MM.1S (cell line): ENCODE measurements at regions not wholly inside any gene's neighbourhood (a gene's known extent, or its start where the extent isn't known, plus 50 kb on each side); places are given as distances from the start of the nearest gene placed in this dataset.

Experiments used
- DNase-seq: peaks from one replicate; pipeline ENCODE4 v3.0.0-alpha.2; 2015
- H2AFZ ChIP-seq: fragments of 300-600 bp; sonication (generic); 2 replicates; pipeline ENCODE4 v1.6.0; 2016; ENCODE audit warnings: antibody characterized with exemption, low read length
- H3F3A ChIP-seq: fragments of 300-600 bp; sonication (generic); 2 replicates; pipeline ENCODE4 v1.6.1; 2016; ENCODE audit warnings: mild to moderate bottlenecking, antibody characterized with exemption, low read length, moderate library complexity, mixed read lengths; ENCODE audit not compliant: insufficient read depth
- H3K27ac ChIP-seq: fragments of 300-600 bp; sonication (generic); 2 replicates; pipeline ENCODE4 v1.5.1; 2016; ENCODE audit warnings: mild to moderate bottlenecking, low read length
- H3K27me3 ChIP-seq: fragments of 300-600 bp; sonication (generic); replicated peaks from 2 replicates; pipeline ENCODE4 v1.6.0; 2016; ENCODE audit warnings: low read length; ENCODE audit not compliant: insufficient read depth
- H3K36me3 ChIP-seq: fragments of 300-600 bp; sonication (generic); replicated peaks from 2 replicates; pipeline ENCODE4 v1.6.1; 2016; ENCODE audit warnings: mild to moderate bottlenecking, low read length, mixed read lengths; ENCODE audit not compliant: insufficient read depth
- H3K4me1 ChIP-seq: fragments of 300-600 bp; sonication (generic); 2 replicates; pipeline ENCODE4 v1.6.1; 2016; ENCODE audit warnings: low read length, mixed read lengths
- H3K4me2 ChIP-seq: fragments of 300-600 bp; sonication (generic); 2 replicates; pipeline ENCODE4 v1.6.0; 2016; ENCODE audit warnings: low read depth, low read length
- H3K4me3 ChIP-seq: fragments of 300-600 bp; sonication (generic); 2 replicates; pipeline ENCODE4 v1.5.1; 2016; ENCODE audit warnings: low read length, mixed read lengths
- H3K79me2 ChIP-seq: fragments of 300-600 bp; sonication (generic); 2 replicates; pipeline ENCODE4 v1.6.1; 2016; ENCODE audit warnings: mixed run types, low read length, mixed read lengths
- H3K9ac ChIP-seq: fragments of 300-600 bp; sonication (generic); 2 replicates; pipeline ENCODE4 v1.6.1; 2016; ENCODE audit warnings: low read length, mixed read lengths
- H3K9me2 ChIP-seq: fragments of 300-600 bp; sonication (generic); replicated peaks from 2 replicates; pipeline ENCODE4 v1.6.1; 2016; ENCODE audit warnings: mild to moderate bottlenecking, low read length, mixed read lengths; ENCODE audit not compliant: insufficient read depth
- H3K9me3 ChIP-seq: fragments of 300-600 bp; sonication (generic); replicated peaks from 2 replicates; pipeline ENCODE4 v1.6.1; 2016; ENCODE audit warnings: mild to moderate bottlenecking, low read length, mixed read lengths; ENCODE audit not compliant: insufficient read depth
- H4K20me1 ChIP-seq: fragments of 300-600 bp; sonication (generic); 2 replicates; pipeline ENCODE4 v1.6.1; 2016; ENCODE audit warnings: mild to moderate bottlenecking, low read length, moderate library complexity, mixed read lengths; ENCODE audit not compliant: insufficient read depth
- EZH2 ChIP-seq: fragments of 300-600 bp; sonication (generic); optimal IDR thresholded peaks from 2 replicates; pipeline ENCODE3; 2017; ENCODE audit warnings: low read depth, mild to moderate bottlenecking, antibody characterized with exemption, low read length, mixed read lengths
- EZH2phosphoT487 ChIP-seq: fragments of 300-600 bp; sonication (generic); IDR thresholded peaks from 2 replicates; pipeline ENCODE4 v1.6.1; 2018; ENCODE audit warnings: antibody characterized with exemption, low read length
- TF ChIP-seq, protein P1 (sequence below): fragments of 300-600 bp; sonication (generic); IDR thresholded peaks from 2 replicates; pipeline ENCODE4 v1.5.1; 2016; ENCODE audit warnings: antibody characterized with exemption, low read length, mixed read lengths

DNA sequence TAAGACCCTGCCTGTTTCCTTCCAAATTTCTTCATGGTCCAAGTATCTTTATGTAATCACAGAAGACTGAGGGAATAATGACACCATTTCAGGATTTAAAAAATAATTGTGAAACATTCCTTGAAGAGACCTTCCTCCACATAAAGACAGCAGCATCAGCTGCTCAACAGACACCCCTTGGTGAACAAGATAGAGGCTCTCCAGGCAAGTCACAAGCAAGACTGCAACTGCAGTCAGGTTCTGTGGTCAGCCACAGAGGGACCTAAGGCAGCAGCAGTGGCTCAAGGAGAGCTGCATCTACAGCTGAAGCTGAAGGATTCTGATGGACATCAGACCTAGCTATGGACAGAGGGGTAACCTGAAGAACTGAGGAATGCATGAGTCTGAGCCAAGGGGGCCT is 97.2 kb upstream of the C3orf80 start:
- H3K9me3 ChIP-seq: no peaks in the 10 kb centered on the region
- no peak overlapping the region for H2AFZ ChIP-seq
- H3K9me2 ChIP-seq: no peaks in the 10 kb centered on the region
- no peaks in the 10 kb centered on the region for H3F3A ChIP-seq
- H4K20me1 ChIP-seq: no peaks in the 10 kb centered on the region
- H3K27me3 ChIP-seq: no peaks in the 10 kb centered on the region
- H3K4me3 ChIP-seq: no peak overlapping the region
- no peak overlapping the region for H3K4me2 ChIP-seq
- no peak overlapping the region for H3K27ac ChIP-seq
- H3K9ac ChIP-seq: no peak overlapping the region
- no peaks in the 10 kb centered on the region for H3K36me3 ChIP-seq
- H3K79me2 ChIP-seq: no peaks in the 10 kb centered on the region
- TF ChIP-seq, protein P1, sequence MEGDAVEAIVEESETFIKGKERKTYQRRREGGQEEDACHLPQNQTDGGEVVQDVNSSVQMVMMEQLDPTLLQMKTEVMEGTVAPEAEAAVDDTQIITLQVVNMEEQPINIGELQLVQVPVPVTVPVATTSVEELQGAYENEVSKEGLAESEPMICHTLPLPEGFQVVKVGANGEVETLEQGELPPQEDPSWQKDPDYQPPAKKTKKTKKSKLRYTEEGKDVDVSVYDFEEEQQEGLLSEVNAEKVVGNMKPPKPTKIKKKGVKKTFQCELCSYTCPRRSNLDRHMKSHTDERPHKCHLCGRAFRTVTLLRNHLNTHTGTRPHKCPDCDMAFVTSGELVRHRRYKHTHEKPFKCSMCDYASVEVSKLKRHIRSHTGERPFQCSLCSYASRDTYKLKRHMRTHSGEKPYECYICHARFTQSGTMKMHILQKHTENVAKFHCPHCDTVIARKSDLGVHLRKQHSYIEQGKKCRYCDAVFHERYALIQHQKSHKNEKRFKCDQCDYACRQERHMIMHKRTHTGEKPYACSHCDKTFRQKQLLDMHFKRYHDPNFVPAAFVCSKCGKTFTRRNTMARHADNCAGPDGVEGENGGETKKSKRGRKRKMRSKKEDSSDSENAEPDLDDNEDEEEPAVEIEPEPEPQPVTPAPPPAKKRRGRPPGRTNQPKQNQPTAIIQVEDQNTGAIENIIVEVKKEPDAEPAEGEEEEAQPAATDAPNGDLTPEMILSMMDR: no peak
- TF ChIP-seq EZH2: no peak
- no peak for TF ChIP-seq EZH2phosphoT487
- DNase-seq: no peak
- H3K4me1 ChIP-seq: no peaks in the 10 kb centered on the region

DNA sequence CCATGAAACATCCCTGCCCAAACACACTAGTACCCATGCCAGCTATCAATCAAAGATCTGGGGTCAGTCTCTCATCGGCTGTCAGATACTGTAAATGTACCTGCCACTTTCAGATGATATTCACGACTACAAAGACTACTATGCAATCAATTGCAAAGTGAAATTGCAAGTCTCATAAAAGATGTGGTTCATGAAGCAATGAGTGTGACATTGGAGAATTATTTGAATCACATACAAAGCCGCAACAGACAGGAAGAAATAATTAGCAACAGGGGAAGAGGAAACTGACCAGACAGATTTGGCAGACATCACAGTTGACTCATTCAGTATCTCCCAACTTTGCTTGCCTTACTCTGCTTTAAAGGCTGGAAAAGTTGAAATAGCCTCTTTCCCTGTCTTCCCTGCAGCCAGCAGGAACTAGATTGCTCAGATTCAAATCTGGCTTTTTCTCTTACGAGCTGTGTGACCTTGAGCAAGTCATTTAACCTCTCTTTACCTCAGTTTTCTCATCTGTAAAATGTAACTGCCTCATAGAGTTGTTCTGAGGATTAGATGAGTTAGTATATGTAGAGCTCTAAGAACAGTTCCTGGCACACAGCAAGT is 95.7 kb upstream of the C3orf80 start:
- Histone ChIP-seq H3K4me2 (no peak overlapping the region), H3K4me3 (no peak overlapping the region)

DNA sequence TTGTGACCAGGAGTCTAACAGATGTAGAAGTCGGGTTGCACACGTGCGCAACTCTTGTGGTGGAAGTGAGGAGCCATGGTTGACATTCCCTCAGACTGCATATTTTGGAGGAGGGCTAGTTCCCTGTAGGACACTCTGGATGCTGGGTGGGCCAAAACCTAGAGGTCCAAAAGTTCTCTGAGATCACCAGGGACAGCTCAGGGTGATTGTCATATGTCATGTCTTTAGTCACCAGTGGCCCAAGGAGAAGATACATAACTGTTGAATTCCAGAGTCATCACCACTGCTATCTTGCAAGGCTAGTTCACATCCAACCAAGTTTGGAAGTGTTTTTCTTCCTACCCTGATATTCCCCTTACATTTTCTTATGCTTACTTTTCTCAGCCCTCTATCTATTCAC is 95.2 kb upstream of the C3orf80 start:
- Histone ChIP-seq H4K20me1 (no peaks in the 10 kb centered on the region), H3K4me1 (no peaks in the 10 kb centered on the region), H3K27ac (no peak overlapping the region), H3K9me3 (no peaks in the 10 kb centered on the region), H3K4me2 (no peak overlapping the region), H3K36me3 (no peaks in the 10 kb centered on the region), H3K9me2 (no peaks in the 10 kb centered on the region), H3K9ac (no peak overlapping the region), H3K79me2 (no peaks in the 10 kb centered on the region), H2AFZ (no peak overlapping the region), H3K4me3 (no peak overlapping the region), H3K27me3 (no peaks in the 10 kb centered on the region), H3F3A (no peaks in the 10 kb centered on the region)
- no peak for TF ChIP-seq EZH2phosphoT487
- TF ChIP-seq, protein P1: no peak
- TF ChIP-seq EZH2: no peak
- no peak for DNase-seq

More for the DNA sequence above, 95.7 kb upstream of the C3orf80 start:
- no peak for DNase-seq
- Histone ChIP-seq H4K20me1 (no peaks in the 10 kb centered on the region), H3K4me1 (no peaks in the 10 kb centered on the region), H3K27ac (no peak overlapping the region), H3K27me3 (no peaks in the 10 kb centered on the region), H3K79me2 (no peaks in the 10 kb centered on the region), H3K9me2 (no peaks in the 10 kb centered on the region), H3K9ac (no peak overlapping the region), H3K36me3 (no peaks in the 10 kb centered on the region), H3F3A (no peaks in the 10 kb centered on the region), H2AFZ (no peak overlapping the region), H3K9me3 (no peaks in the 10 kb centered on the region)
- TF ChIP-seq, protein P1: no peak
- TF ChIP-seq EZH2 (no peak), EZH2phosphoT487 (no peak)
